GM19372 (cell line): ENCODE measurements at regions not wholly inside any gene's neighbourhood (a gene's known extent, or its start where the extent isn't known, plus 50 kb on each side); places are given as distances from the start of the nearest gene placed in this dataset.
"Not testable (repeated sequence)": the region's sequence is repeated elsewhere in the genome, so short reads cannot be mapped to it uniquely, and the experiment has no call there.

Experiments used
- ATAC-seq: cut with Tn5 transposase; IDR thresholded peaks from one replicate; pipeline ENCODE4 v1.9.1; 2021; ENCODE audit warnings: mild to moderate bottlenecking, low read depth, moderate library complexity; ENCODE audit not compliant: unreplicated experiment

- ATAC-seq = no peak
Measured at GRCh38 chr10:90089719-90090118, 388.3 kb downstream of the KIF20B start.

GRCh38 chr10:90096196-90096595, 394.8 kb downstream of the KIF20B start:
- ATAC-seq = no peak

GRCh38 chr10:90107581-90107980, 406.2 kb downstream of the KIF20B start:
- not testable (repeated sequence) for ATAC-seq

- no peak for ATAC-seq
Measured at GRCh38 chr10:90111671-90112070, 410.3 kb downstream of the KIF20B start.

- no peak for ATAC-seq
Measured at GRCh38 chr10:90112681-90113080, 411.3 kb downstream of the KIF20B start.

GRCh38 chr10:90118567-90118966, 417.2 kb downstream of the KIF20B start:
- not testable (repeated sequence) for ATAC-seq

- ATAC-seq = not testable (repeated sequence)
Measured at GRCh38 chr10:90119631-90120280, 418.4 kb downstream of the KIF20B start.

GRCh38 chr10:90125456-90126255, 424.3 kb downstream of the KIF20B start:
- no peak for ATAC-seq

- ATAC-seq = no peak
Measured at GRCh38 chr10:90126256-90126595, 424.8 kb downstream of the KIF20B start.

GRCh38 chr10:90130321-90131086, 429.1 kb downstream of the KIF20B start:
- ATAC-seq = peak; percentile 66

GRCh38 chr10:90133606-90134005, 432.2 kb downstream of the KIF20B start:
- no peak for ATAC-seq

- no peak for ATAC-seq
Measured at GRCh38 chr10:90136731-90137316, 435.4 kb downstream of the KIF20B start.

- ATAC-seq = no peak
Measured at GRCh38 chr10:90138844-90139243, 437.5 kb downstream of the KIF20B start.

GRCh38 chr10:90141791-90142190, 440.4 kb downstream of the KIF20B start:
- ATAC-seq = no peak

- no peak for ATAC-seq
Measured at GRCh38 chr10:90143937-90144336, 442.5 kb downstream of the KIF20B start.

GRCh38 chr10:90148116-90148855, 446.9 kb downstream of the KIF20B start:
- no peak for ATAC-seq

GRCh38 chr10:90149563-90149962, 448.2 kb downstream of the KIF20B start:
- ATAC-seq = no peak

- ATAC-seq = no peak
Measured at GRCh38 chr10:90162271-90162853, 461.0 kb downstream of the KIF20B start.

- no peak for ATAC-seq
Measured at GRCh38 chr10:90167174-90168064, 466.0 kb downstream of the KIF20B start.
